GM08714 (cell line): ENCODE measurements at regions not wholly inside any gene's neighbourhood (a gene's known extent, or its start where the extent isn't known, plus 50 kb on each side); places are given as distances from the start of the nearest gene placed in this dataset.

Experiments
- H3K4me3 ChIP-seq: fragments of 200-500 bp; sonication (Bioruptor generic); 2 replicates; pipeline ENCODE4 v1.5.1; 2014; ENCODE audit warnings: mild to moderate bottlenecking, low read length, inconsistent platforms
- ZNF274 ChIP-seq: IDR thresholded peaks from 2 replicates; pipeline ENCODE4 v1.6.1; 2012; ENCODE audit warnings: mild to moderate bottlenecking, low read depth, low read length

GRCh38 chr4:164439037-164439436 lies 314.9 kb upstream of the SMIM31 start:
- no peak for TF ChIP-seq ZNF274
- H3K4me3 ChIP-seq, result no peak overlapping the region

GRCh38 chr4:164440199-164440598 lies 313.7 kb upstream of the SMIM31 start:
- no peak overlapping the region for H3K4me3 ChIP-seq
- no peak for TF ChIP-seq ZNF274

DNA sequence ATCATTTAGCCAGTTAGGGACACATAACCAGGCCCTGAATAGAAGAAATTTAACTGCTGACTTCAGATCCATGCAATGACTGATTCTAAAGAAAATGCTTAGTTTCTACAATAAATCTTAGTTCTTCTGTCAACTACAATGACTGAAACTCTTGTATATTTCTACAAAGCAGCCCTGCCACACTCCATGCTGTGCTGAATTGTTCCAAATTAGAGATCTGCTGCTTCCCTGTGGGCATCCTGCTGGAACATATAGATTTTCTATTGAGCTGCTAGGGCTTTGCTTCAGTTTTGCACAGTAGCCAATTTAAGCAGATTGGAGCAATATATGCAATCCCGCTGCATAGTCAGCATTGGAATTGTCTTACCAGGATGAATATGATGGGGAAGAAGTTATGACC lies 312.8 kb upstream of the SMIM31 start:
- no peak overlapping the region for H3K4me3 ChIP-seq
- TF ChIP-seq ZNF274, result no peak

- no peak for TF ChIP-seq ZNF274
- no peak overlapping the region for H3K4me3 ChIP-seq
These were observed 311.8 kb upstream of the SMIM31 start for GRCh38 chr4:164442180-164442579.

GRCh38 chr4:164446516-164446915 lies 307.4 kb upstream of the SMIM31 start:
- H3K4me3 ChIP-seq, result no peak overlapping the region
- TF ChIP-seq ZNF274, result no peak

- no peak overlapping the region for H3K4me3 ChIP-seq
- TF ChIP-seq ZNF274, result no peak
These were observed 292.0 kb upstream of the SMIM31 start for GRCh38 chr4:164461901-164462300.

GRCh38 chr4:164462471-164462870 lies 291.5 kb upstream of the SMIM31 start:
- TF ChIP-seq ZNF274, result no peak
- H3K4me3 ChIP-seq, result no peak overlapping the region

DNA sequence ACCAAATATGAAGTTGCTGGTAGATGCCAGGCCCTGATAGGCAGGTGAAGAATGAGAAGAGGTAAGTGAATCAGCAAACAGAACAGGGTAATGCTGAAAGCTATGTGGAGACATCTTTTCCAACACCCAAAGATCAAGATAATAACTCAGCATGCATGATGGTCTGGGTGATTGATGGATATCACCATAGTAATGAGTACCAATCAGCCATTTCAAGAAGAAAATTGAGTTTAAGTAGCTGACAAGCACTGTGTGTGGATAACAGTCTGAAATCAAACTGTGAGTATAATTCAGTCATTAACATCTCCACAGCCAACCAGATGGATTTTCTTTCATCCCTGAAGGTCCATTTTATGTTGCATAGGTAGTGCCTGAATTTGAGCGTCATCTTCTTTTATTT lies 289.6 kb upstream of the SMIM31 start:
- no peak overlapping the region for H3K4me3 ChIP-seq
- TF ChIP-seq ZNF274, result no peak

DNA sequence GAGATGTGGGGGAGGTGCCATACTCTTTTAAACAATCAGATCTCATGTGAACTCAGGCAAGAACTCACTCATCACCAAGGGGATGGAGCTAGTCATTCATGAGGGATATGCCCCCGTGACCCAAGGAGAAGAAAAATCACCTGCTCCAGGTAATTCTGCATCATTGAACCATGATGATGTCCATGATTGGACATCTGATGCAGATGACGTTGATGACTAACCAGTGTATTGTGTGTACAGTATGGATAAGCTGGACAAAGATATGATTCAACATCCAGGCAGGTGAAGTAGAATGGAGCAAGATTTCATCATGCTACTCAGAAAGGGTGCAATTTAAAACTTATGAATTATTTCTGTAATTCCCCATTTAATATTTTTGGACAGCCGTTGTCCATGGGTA lies 286.4 kb upstream of the SMIM31 start:
- no peak for TF ChIP-seq ZNF274
- no peak overlapping the region for H3K4me3 ChIP-seq

- no peak overlapping the region for H3K4me3 ChIP-seq
- no peak for TF ChIP-seq ZNF274
These were observed 272.4 kb upstream of the SMIM31 start for GRCh38 chr4:164481306-164482091.

DNA sequence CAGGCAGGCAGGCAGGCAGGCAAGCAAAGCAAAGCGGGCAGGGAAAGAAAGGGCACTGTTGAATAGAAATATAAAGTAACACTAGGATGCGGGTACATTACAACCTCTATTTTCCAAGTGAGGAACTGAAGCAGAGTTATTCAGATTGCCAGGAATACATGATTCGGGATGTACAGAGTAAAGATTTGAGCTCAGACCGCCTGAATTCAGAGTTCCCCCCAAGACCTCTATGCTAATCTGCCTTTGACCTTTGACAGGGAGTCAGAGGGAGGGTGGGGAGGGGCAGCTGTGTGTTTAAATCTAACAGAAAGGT lies 271.9 kb upstream of the SMIM31 start:
- H3K4me3 ChIP-seq, result no peak overlapping the region
- no peak for TF ChIP-seq ZNF274

GRCh38 chr4:164482758-164483157 lies 271.2 kb upstream of the SMIM31 start:
- no peak for TF ChIP-seq ZNF274
- H3K4me3 ChIP-seq, result no peak overlapping the region

DNA sequence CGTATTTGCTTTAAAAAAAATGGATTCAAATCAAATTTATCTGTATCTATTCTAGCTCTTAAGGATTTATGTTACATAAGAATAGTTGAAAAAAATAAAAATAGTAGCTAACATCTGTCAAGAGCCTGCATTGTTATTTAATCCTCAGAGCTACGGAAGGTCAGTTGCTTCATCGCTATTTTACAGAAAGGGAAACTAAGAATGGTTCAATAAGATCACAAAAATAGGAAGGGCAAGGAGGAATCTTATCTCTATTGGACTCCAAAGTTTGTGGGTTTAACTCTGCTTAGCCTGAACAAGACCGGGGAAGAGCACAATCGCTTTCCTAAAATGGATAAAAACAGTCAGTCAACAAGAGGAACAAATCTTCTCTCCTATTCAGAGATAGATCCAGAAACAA lies 270.2 kb upstream of the SMIM31 start:
- TF ChIP-seq ZNF274, result no peak
- H3K4me3 ChIP-seq, result no peak overlapping the region

- no peak for TF ChIP-seq ZNF274
- no peak overlapping the region for H3K4me3 ChIP-seq
These were observed 269.4 kb upstream of the SMIM31 start for GRCh38 chr4:164484551-164484950.

DNA sequence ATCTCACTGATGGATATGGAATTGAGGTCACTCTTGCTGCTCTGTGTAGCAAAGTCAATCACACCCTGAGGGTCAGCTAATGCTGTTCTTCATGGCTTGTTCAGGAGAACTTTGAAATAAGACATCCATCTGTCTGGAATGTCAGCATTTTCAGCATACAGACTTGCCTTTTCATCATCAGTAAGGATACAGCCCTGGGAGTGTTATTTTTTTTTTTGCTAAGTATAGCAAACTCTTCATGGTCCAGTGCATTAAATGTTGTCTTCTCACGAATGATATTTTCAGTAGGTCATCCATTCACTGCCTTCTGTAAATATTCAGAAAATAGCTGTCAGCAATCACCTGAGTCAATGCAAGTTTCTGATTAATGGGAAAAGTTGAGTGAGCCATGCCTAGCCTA lies 268.8 kb upstream of the SMIM31 start:
- no peak for TF ChIP-seq ZNF274
- no peak overlapping the region for H3K4me3 ChIP-seq

DNA sequence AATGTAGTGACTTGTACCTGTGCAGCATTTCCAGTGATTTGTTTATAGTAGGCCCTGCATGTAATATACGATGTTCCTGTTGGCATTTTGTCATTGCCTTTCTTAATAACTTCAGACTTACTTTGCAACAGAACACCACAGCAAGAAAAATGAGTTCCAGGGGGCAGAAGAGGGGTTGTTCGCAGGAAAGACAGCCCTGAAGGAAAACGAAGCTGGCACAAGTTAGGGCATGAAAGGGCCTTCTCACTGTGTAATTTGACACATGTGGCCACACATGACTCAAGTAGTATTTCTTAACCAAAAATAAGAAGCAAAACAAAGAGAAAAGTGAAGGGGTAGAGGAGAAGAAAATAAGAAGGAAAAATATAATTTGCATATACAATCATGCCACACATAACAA lies 265.8 kb upstream of the SMIM31 start:
- no peak for TF ChIP-seq ZNF274
- no peak overlapping the region for H3K4me3 ChIP-seq
